ENCODE measurements at regions not wholly inside any gene's neighbourhood (a gene's known extent, or its start where the extent isn't known, plus 50 kb on each side); places are given as distances from the start of the nearest gene placed in this dataset.

GRCh38 chr12:127613056-127613455, 653.9 kb upstream of the TMEM132C start:
- Histone ChIP-seq H3K23ac (ENCODE audit: low read depth, low read length, poor library complexity) (no peak overlapping the region), H2AK5ac (ENCODE audit: low read depth, low read length) (no peak overlapping the region), H3K9me3 (replicated peaks in 1 of 2; ENCODE audit: control insufficient read depth in 2 of 2, insufficient read depth in 1 of 2, low read depth in 1 of 2, low read length in 2 of 2) (no peaks in the 10 kb centered on the region), H3K4me1 (ENCODE audit: control insufficient read depth in 2 of 2, insufficient read depth in 1 of 2, low read depth in 1 of 2, low read length in 2 of 2) (no peaks in the 10 kb centered on the region), H3K36me3 (replicated peaks in 1 of 2; ENCODE audit: control insufficient read depth in 2 of 2, insufficient read depth in 2 of 2, low read length in 2 of 2) (no peaks in the 10 kb centered on the region), H3K4me3 (ENCODE audit: low read length in 2 of 2) (no peak overlapping the region), H3K27ac (replicated peaks; ENCODE audit: low read length) (no peak overlapping the region), H4K91ac (ENCODE audit: low read depth, low read length, poor library complexity) (no peak overlapping the region), H4K8ac (ENCODE audit: low read depth, low read length) (no peak overlapping the region), H2BK12ac (ENCODE audit: low read length) (no peak overlapping the region), H2BK5ac (ENCODE audit: low read length) (no peak overlapping the region), H3K9ac (ENCODE audit: low read depth, low read length, poor library complexity) (no peak overlapping the region), H3K14ac (ENCODE audit: low read length) (no peak overlapping the region), H3K4me2 (ENCODE audit: insufficient read depth, low read length, poor library complexity, severe bottlenecking) (no peak overlapping the region), H3K79me1 (ENCODE audit: low read depth, low read length) (no peaks in the 10 kb centered on the region), H2BK15ac (ENCODE audit: low read length) (no peak overlapping the region), H2AFZ (ENCODE audit: low read length) (no peak overlapping the region), H3K4ac (ENCODE audit: low read length) (no peak overlapping the region), H2BK120ac (ENCODE audit: low read depth, low read length) (no peak overlapping the region), H3K18ac (ENCODE audit: low read length) (no peak overlapping the region), H3K27me3 (ENCODE audit: control insufficient read depth in 3 of 3, insufficient read depth in 3 of 3, low read depth in 1 of 3, low read length in 3 of 3) (no peaks in the 10 kb centered on the region)
- no CpG with 5 or more reads among the region's 5 CpGs for WGBS, 2 donors (ENCODE audit: extremely low coverage in 2 of 2, insufficient read length in 2 of 2, insufficient replicate concordance in 1 of 2)
- DNase-seq (ENCODE audit: low spot score), result no peak

- H3K23ac ChIP-seq (ENCODE audit: low read depth, low read length, poor library complexity), result no peak overlapping the region
- no peak overlapping the region for H2BK5ac ChIP-seq (ENCODE audit: low read length)
- no peak overlapping the region for H2AK5ac ChIP-seq (ENCODE audit: low read depth, low read length)
- H3K4me2 ChIP-seq (ENCODE audit: insufficient read depth, low read length, poor library complexity, severe bottlenecking), result no peak overlapping the region
- H3K27ac ChIP-seq (replicated peaks; ENCODE audit: low read length), result no peak overlapping the region
- H2AFZ ChIP-seq (ENCODE audit: low read length), result no peak overlapping the region
- no peak overlapping the region for H3K4ac ChIP-seq (ENCODE audit: low read length)
- no peak overlapping the region for H4K8ac ChIP-seq (ENCODE audit: low read depth, low read length)
- H4K91ac ChIP-seq (ENCODE audit: low read depth, low read length, poor library complexity), result no peak overlapping the region
- H3K4me3 ChIP-seq (ENCODE audit: low read length in 2 of 2), result no peak overlapping the region
- H3K27me3 ChIP-seq (ENCODE audit: control insufficient read depth in 3 of 3, insufficient read depth in 3 of 3, low read depth in 1 of 3, low read length in 3 of 3), result no peaks in the 10 kb centered on the region
- H3K36me3 ChIP-seq (replicated peaks in 1 of 2; ENCODE audit: control insufficient read depth in 2 of 2, insufficient read depth in 2 of 2, low read length in 2 of 2), result no peaks in the 10 kb centered on the region
- peaks cover 0 to 7% of the 10 kb centered on the region in 2 donors for H3K4me1 ChIP-seq (ENCODE audit: control insufficient read depth in 2 of 2, insufficient read depth in 1 of 2, low read depth in 1 of 2, low read length in 2 of 2)
- no peak overlapping the region for H2BK15ac ChIP-seq (ENCODE audit: low read length)
- no peak overlapping the region for H2BK12ac ChIP-seq (ENCODE audit: low read length)
- no peaks in the 10 kb centered on the region for H3K79me1 ChIP-seq (ENCODE audit: low read depth, low read length)
- H2BK120ac ChIP-seq (ENCODE audit: low read depth, low read length), result no peak overlapping the region
- no peak overlapping the region for H3K18ac ChIP-seq (ENCODE audit: low read length)
- no peak overlapping the region for H3K9ac ChIP-seq (ENCODE audit: low read depth, low read length, poor library complexity)
- H3K14ac ChIP-seq (ENCODE audit: low read length), result no peak overlapping the region
- DNase-seq (ENCODE audit: low spot score), result no peak
- no CpG with 5 or more reads among the region's 10 CpGs for WGBS, 2 donors (ENCODE audit: extremely low coverage in 2 of 2, insufficient read length in 2 of 2, insufficient replicate concordance in 1 of 2)
- no peaks in the 10 kb centered on the region for H3K9me3 ChIP-seq (replicated peaks in 1 of 2; ENCODE audit: control insufficient read depth in 2 of 2, insufficient read depth in 1 of 2, low read depth in 1 of 2, low read length in 2 of 2)
Observed at GRCh38 chr12:127619869-127620734, 646.9 kb upstream of the TMEM132C start.

GRCh38 chr12:127620735-127621355, 646.1 kb upstream of the TMEM132C start:
- no peaks in the 10 kb centered on the region for H3K79me1 ChIP-seq (ENCODE audit: low read depth, low read length)
- H3K9ac ChIP-seq (ENCODE audit: low read depth, low read length, poor library complexity), result no peak overlapping the region
- H3K4ac ChIP-seq (ENCODE audit: low read length), result no peak overlapping the region
- H2AFZ ChIP-seq (ENCODE audit: low read length), result no peak overlapping the region
- H2AK5ac ChIP-seq (ENCODE audit: low read depth, low read length), result no peak overlapping the region
- H3K18ac ChIP-seq (ENCODE audit: low read length), result no peak overlapping the region
- no peak for DNase-seq (ENCODE audit: low spot score)
- no peak overlapping the region for H2BK12ac ChIP-seq (ENCODE audit: low read length)
- no peak overlapping the region for H4K91ac ChIP-seq (ENCODE audit: low read depth, low read length, poor library complexity)
- H3K36me3 ChIP-seq (replicated peaks in 1 of 2; ENCODE audit: control insufficient read depth in 2 of 2, insufficient read depth in 2 of 2, low read length in 2 of 2), result no peaks in the 10 kb centered on the region
- no peak overlapping the region for H3K23ac ChIP-seq (ENCODE audit: low read depth, low read length, poor library complexity)
- no peak overlapping the region for H3K14ac ChIP-seq (ENCODE audit: low read length)
- no peak overlapping the region for H3K4me3 ChIP-seq (ENCODE audit: low read length in 2 of 2)
- H2BK15ac ChIP-seq (ENCODE audit: low read length), result no peak overlapping the region
- no peak overlapping the region for H3K27ac ChIP-seq (replicated peaks; ENCODE audit: low read length)
- WGBS, 2 donors (ENCODE audit: extremely low coverage in 2 of 2, insufficient read length in 2 of 2, insufficient replicate concordance in 1 of 2), result no CpG with 5 or more reads among the region's 2 CpGs
- H3K27me3 ChIP-seq (ENCODE audit: control insufficient read depth in 3 of 3, insufficient read depth in 3 of 3, low read depth in 1 of 3, low read length in 3 of 3), result no peaks in the 10 kb centered on the region
- no peak overlapping the region for H2BK120ac ChIP-seq (ENCODE audit: low read depth, low read length)
- no peak overlapping the region for H3K4me2 ChIP-seq (ENCODE audit: insufficient read depth, low read length, poor library complexity, severe bottlenecking)
- H4K8ac ChIP-seq (ENCODE audit: low read depth, low read length), result no peak overlapping the region
- peaks cover 0 to 7% of the 10 kb centered on the region in 2 donors for H3K4me1 ChIP-seq (ENCODE audit: control insufficient read depth in 2 of 2, insufficient read depth in 1 of 2, low read depth in 1 of 2, low read length in 2 of 2)
- H2BK5ac ChIP-seq (ENCODE audit: low read length), result no peak overlapping the region
- no peaks in the 10 kb centered on the region for H3K9me3 ChIP-seq (replicated peaks in 1 of 2; ENCODE audit: control insufficient read depth in 2 of 2, insufficient read depth in 1 of 2, low read depth in 1 of 2, low read length in 2 of 2)

GRCh38 chr12:127621366-127621765, 645.6 kb upstream of the TMEM132C start:
- no peak overlapping the region for H3K27ac ChIP-seq (replicated peaks; ENCODE audit: low read length)
- H3K27me3 ChIP-seq (ENCODE audit: control insufficient read depth in 3 of 3, insufficient read depth in 3 of 3, low read depth in 1 of 3, low read length in 3 of 3), result no peaks in the 10 kb centered on the region
- no peak overlapping the region for H4K8ac ChIP-seq (ENCODE audit: low read depth, low read length)
- H3K18ac ChIP-seq (ENCODE audit: low read length), result peak overlapping the region; percentile 48
- H2BK5ac ChIP-seq (ENCODE audit: low read length), result no peak overlapping the region
- no peak overlapping the region for H3K4ac ChIP-seq (ENCODE audit: low read length)
- no peaks in the 10 kb centered on the region for H3K79me1 ChIP-seq (ENCODE audit: low read depth, low read length)
- peaks cover 0 to 7% of the 10 kb centered on the region in 2 donors for H3K4me1 ChIP-seq (ENCODE audit: control insufficient read depth in 2 of 2, insufficient read depth in 1 of 2, low read depth in 1 of 2, low read length in 2 of 2)
- WGBS, 2 donors (ENCODE audit: extremely low coverage in 2 of 2, insufficient read length in 2 of 2, insufficient replicate concordance in 1 of 2), result no CpG with 5 or more reads among the region's 9 CpGs
- H2BK12ac ChIP-seq (ENCODE audit: low read length), result no peak overlapping the region
- H2BK120ac ChIP-seq (ENCODE audit: low read depth, low read length), result no peak overlapping the region
- no peak overlapping the region for H2AFZ ChIP-seq (ENCODE audit: low read length)
- peak overlapping the region; percentile 2 for H3K14ac ChIP-seq (ENCODE audit: low read length)
- no peak for DNase-seq (ENCODE audit: low spot score)
- H3K4me3 ChIP-seq (ENCODE audit: low read length in 2 of 2), result no peak overlapping the region
- H3K4me2 ChIP-seq (ENCODE audit: insufficient read depth, low read length, poor library complexity, severe bottlenecking), result no peak overlapping the region
- H3K23ac ChIP-seq (ENCODE audit: low read depth, low read length, poor library complexity), result peak overlapping the region; percentile 48
- no peaks in the 10 kb centered on the region for H3K36me3 ChIP-seq (replicated peaks in 1 of 2; ENCODE audit: control insufficient read depth in 2 of 2, insufficient read depth in 2 of 2, low read length in 2 of 2)
- H4K91ac ChIP-seq (ENCODE audit: low read depth, low read length, poor library complexity), result no peak overlapping the region
- peak overlapping the region; percentile 25 for H2AK5ac ChIP-seq (ENCODE audit: low read depth, low read length)
- H2BK15ac ChIP-seq (ENCODE audit: low read length), result peak overlapping the region; percentile 31
- no peaks in the 10 kb centered on the region for H3K9me3 ChIP-seq (replicated peaks in 1 of 2; ENCODE audit: control insufficient read depth in 2 of 2, insufficient read depth in 1 of 2, low read depth in 1 of 2, low read length in 2 of 2)
- no peak overlapping the region for H3K9ac ChIP-seq (ENCODE audit: low read depth, low read length, poor library complexity)
